Esophagus squamous epithelium (tissue), 5 donors: ENCODE measurements at regions not wholly inside any gene's neighbourhood (a gene's known extent, or its start where the extent isn't known, plus 50 kb on each side); places are given as distances from the start of the nearest gene placed in this dataset.

ENCODE experiments used
- DNase-seq: peaks from one replicate; lab custom pipeline; 2025; lab: John Stamatoyannopoulos, UW
- H3K27ac ChIP-seq, 4 donors: fragments of 200-600 bp; sonication (generic); one replicate each; pipeline ENCODE4 v1.5.1; 2016 to 2019; ENCODE audit warnings: mild to moderate bottlenecking in 1 of 4
- H3K27me3 ChIP-seq, 4 donors: fragments of 200-600 bp; sonication (generic); 1 replicate in 3 of 4; 2 replicates in 1 of 4; pipeline versions ENCODE4 v1.5.1 to v1.6.0; 2017 to 2021; ENCODE audit warnings: antibody characterized with exemption in 1 of 4
- H3K36me3 ChIP-seq, 3 donors: fragments of 200-600 bp; sonication (generic); one replicate each; pipeline ENCODE4 v1.5.1; 2016 to 2019
- H3K4me1 ChIP-seq, 3 donors: fragments of 200-600 bp; sonication (generic); one replicate each; pipeline ENCODE4 v1.5.1; 2017 to 2019
- H3K4me3 ChIP-seq, 4 donors: fragments of 200-600 bp; sonication (generic); 1 replicate in 3 of 4; 2 replicates in 1 of 4; pipeline ENCODE4 v1.5.1; 2016 to 2019; ENCODE audit warnings: mild to moderate bottlenecking in 2 of 4, moderate library complexity in 1 of 4
- H3K9me3 ChIP-seq, 3 donors: fragments of 200-600 bp; sonication (generic); one replicate each; pipeline ENCODE4 v1.5.1; 2016 to 2019
- POLR2A ChIP-seq, 4 donors: fragments of 450-650 bp; IDR thresholded peaks; one replicate each; pipeline ENCODE4 v1.6.1; 2017; ENCODE audit warnings: antibody characterized with exemption in 4 of 4, mild to moderate bottlenecking in 4 of 4, moderate library complexity in 3 of 4
- WGBS, 2 donors: methylation state at CpG; one replicate each; pipeline ENCODE4 v1.1.5; 2018; 5-methylcytosine and 5-hydroxymethylcytosine counted together
- intact Hi-C: fragments of 100-400 bp; cut with DNase I; formaldehyde crosslinking; loops from one replicate; pipeline ENCODE4 v1.15.0; 2022
- TF ChIP-seq, protein P1 (sequence below), 6 experiments: fragments of 450-650 bp in 4 of 6; fragments of 200-600 bp in 2 of 6; sonication (generic) in 2 of 6; IDR thresholded peaks; one replicate each; pipeline ENCODE4 v1.5.1; 2016 to 2019; ENCODE audit warnings: antibody characterized with exemption in 6 of 6, mild to moderate bottlenecking in 4 of 6, moderate library complexity in 4 of 6
- donor health status: DM: yes; HTN: yes; CAD: no.

DNA sequence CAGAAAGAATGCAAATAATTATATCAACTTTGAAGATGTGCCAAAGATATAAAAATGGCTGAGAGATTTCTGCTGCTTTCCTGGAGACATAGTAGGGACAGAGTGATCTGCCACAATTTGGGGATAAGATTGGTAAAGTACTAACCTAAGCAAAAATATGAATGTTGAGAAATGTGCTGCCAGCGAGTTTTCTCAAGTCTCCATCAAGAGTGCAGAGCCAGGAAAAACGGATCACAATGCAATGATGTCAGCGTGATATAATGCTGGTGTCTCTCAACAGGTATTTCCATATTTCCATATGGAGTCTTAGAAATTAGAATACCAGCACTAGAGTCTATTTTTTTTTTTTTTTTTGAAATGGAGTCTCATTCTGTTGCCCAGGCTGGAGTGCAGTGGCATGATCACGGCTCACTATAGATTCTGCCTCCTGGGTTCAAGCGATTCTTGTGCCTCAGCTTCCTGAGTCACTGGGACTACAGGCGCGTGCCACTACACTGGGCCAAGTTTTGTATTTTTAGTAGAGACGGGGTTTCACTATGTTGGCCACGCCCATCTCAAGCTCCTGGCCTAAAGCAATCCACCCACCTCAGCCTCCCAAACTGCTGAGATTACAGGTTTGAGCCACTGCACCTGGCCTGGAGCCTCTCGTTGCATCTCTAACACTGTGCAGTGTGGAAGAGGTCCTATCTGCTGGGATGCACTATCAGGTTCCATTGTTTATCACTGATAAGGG is 893.5 kb downstream of the TRIML1 start:
- no peaks in the 10 kb centered on the region for H3K27me3 ChIP-seq
- intact Hi-C loops = no loop called here
- H3K9me3 ChIP-seq = no peaks in the 10 kb centered on the region
- TF ChIP-seq POLR2A (IDR thresholded peaks at IDR 0.05) = no peak
- TF ChIP-seq, protein P1, sequence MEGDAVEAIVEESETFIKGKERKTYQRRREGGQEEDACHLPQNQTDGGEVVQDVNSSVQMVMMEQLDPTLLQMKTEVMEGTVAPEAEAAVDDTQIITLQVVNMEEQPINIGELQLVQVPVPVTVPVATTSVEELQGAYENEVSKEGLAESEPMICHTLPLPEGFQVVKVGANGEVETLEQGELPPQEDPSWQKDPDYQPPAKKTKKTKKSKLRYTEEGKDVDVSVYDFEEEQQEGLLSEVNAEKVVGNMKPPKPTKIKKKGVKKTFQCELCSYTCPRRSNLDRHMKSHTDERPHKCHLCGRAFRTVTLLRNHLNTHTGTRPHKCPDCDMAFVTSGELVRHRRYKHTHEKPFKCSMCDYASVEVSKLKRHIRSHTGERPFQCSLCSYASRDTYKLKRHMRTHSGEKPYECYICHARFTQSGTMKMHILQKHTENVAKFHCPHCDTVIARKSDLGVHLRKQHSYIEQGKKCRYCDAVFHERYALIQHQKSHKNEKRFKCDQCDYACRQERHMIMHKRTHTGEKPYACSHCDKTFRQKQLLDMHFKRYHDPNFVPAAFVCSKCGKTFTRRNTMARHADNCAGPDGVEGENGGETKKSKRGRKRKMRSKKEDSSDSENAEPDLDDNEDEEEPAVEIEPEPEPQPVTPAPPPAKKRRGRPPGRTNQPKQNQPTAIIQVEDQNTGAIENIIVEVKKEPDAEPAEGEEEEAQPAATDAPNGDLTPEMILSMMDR (IDR thresholded peaks at IDR 0.05) = no peak
- no peak overlapping the region for H3K4me3 ChIP-seq
- no peaks in the 10 kb centered on the region for H3K4me1 ChIP-seq
- H3K36me3 ChIP-seq = no peaks in the 10 kb centered on the region
- DNase-seq = no peak
- WGBS, 2 donors = 73 to 76% methylated on average over 6 to 10 of the region's 10 CpGs
- H3K27ac ChIP-seq = no peak overlapping the region

DNA sequence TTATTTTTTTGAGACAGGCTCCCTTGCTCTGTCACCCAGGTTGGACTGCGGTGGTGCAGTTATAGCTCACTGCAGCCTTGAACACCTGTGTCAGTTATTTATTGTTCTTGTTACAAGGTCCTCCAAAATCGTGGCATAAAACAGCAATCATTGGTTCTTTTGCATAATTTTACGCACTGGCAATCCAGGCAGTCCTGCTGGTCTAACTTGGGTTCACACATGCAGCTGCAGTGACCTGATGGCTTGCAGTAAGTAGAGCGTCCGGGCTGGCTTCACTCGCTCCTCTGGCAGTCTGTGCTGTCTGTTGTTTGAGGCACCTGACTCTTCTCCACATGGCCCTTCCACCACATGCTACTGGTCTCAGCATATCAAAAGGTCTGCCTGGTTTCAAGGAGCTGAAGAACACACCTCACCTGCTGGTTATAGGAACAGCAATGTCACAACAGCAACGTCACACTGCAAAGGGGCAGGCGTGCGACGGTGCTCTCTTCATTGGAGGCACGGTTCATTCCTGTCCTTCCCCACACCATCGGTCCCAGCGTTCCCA is 894.6 kb downstream of the TRIML1 start:
- intact Hi-C loops = no loop called here
- no peaks in the 10 kb centered on the region for H3K36me3 ChIP-seq
- no peak for DNase-seq
- no peak overlapping the region for H3K27ac ChIP-seq
- no peak overlapping the region for H3K4me3 ChIP-seq
- H3K9me3 ChIP-seq = no peaks in the 10 kb centered on the region
- WGBS, 2 donors = 77 to 79% methylated on average over 9 to 13 of the region's 13 CpGs
- TF ChIP-seq POLR2A (IDR thresholded peaks at IDR 0.05) = no peak
- TF ChIP-seq, protein P1 (IDR thresholded peaks at IDR 0.05) = no peak
- H3K27me3 ChIP-seq = no peaks in the 10 kb centered on the region
- no peaks in the 10 kb centered on the region for H3K4me1 ChIP-seq

DNA sequence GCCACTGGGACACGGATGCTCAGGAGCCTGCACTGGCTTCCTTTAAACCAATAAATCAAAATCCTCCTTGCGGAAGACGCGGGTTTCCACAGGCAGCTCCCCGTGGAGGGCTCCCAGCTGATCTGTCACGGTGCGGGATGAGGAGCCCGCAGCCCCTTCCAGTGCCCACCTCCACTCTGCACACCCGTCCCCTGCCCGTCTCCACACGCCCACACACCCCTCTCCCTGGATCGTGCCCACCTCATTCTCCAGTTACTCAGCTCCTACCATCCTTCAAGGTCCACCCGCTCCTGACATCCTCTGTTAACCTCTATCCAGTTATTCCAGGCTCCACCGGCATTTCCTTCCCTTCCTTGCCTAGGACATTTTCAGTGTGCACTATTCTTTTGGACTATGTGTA is 895.9 kb downstream of the TRIML1 start:
- 78 to 92% methylated on average over 8 to 14 of the region's 14 CpGs for WGBS, 2 donors
- no peaks in the 10 kb centered on the region for H3K27me3 ChIP-seq
- intact Hi-C loops = no loop called here
- no peak overlapping the region for H3K27ac ChIP-seq
- no peak overlapping the region for H3K4me3 ChIP-seq
- no peak for DNase-seq
- TF ChIP-seq POLR2A (IDR thresholded peaks at IDR 0.05) = no peak
- TF ChIP-seq, protein P1 (IDR thresholded peaks at IDR 0.05) = no peak
- no peaks in the 10 kb centered on the region for H3K4me1 ChIP-seq
- H3K9me3 ChIP-seq = no peaks in the 10 kb centered on the region
- no peaks in the 10 kb centered on the region for H3K36me3 ChIP-seq

DNA sequence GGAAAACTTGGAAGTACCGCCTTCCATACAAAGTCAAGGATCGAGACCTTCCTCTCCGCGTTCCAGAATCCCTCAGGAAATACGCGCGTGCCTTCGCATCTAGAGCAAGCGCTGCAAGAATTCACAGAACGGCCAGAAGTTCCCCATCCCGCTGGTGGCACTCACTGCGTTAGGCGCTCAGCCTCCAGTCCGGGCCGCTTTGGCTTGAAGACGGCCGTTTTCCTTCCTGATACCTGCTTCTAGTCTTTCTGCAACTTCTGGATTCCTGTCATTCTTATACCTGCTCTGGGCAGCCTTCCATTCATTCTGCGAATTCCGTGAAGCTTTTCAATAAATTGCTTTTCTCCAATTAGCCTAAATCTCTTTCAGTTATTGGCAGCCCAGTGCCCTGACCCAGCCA is 896.4 kb downstream of the TRIML1 start:
- Histone ChIP-seq H3K9me3 (no peaks in the 10 kb centered on the region), H3K27ac (no peak overlapping the region), H3K36me3 (no peaks in the 10 kb centered on the region), H3K27me3 (no peaks in the 10 kb centered on the region), H3K4me1 (no peaks in the 10 kb centered on the region), H3K4me3 (no peak overlapping the region)
- intact Hi-C loops = no loop called here
- TF ChIP-seq, protein P1 (IDR thresholded peaks at IDR 0.05) = no peak
- whole genome bisulfite sequencing, 2 donors = 87 to 92% methylated on average over 16 to 19 of the region's 19 CpGs
- no peak for DNase-seq

DNA sequence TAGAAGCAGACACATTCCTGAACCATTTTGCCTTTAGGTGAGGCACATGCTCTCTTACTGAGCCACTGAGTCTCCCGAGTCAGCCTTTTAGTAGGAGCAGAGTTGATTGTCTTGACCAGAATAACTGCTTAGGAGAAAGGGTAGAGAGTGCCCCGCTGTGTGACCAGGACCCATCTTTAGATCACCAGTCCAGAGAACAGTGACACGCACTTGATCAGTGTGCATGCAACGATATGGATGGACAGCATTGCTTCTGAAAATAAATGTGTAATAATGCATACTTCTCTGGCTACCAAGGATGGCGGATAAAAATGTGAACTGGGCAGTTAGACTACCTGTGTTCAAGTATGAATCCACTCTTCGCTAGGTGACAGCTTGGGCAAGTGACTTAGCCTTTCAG is 897.7 kb downstream of the TRIML1 start:
- DNase-seq = no peak
- Histone ChIP-seq H3K4me1 (no peaks in the 10 kb centered on the region), H3K27ac (no peak overlapping the region), H3K9me3 (no peaks in the 10 kb centered on the region), H3K27me3 (no peaks in the 10 kb centered on the region), H3K4me3 (no peak overlapping the region), H3K36me3 (no peaks in the 10 kb centered on the region)
- intact Hi-C loops = no loop called here
- TF ChIP-seq, protein P1 (IDR thresholded peaks at IDR 0.05) = no peak
- no peak for TF ChIP-seq POLR2A (IDR thresholded peaks at IDR 0.05)
- WGBS, 2 donors = 70 to 81% methylated on average over 6 of the region's 6 CpGs
